ENCODE measurements at regions not wholly inside any gene's neighbourhood (a gene's known extent, or its start where the extent isn't known, plus 50 kb on each side); places are given as distances from the start of the nearest gene placed in this dataset.

GRCh38 chr13:90154311-90154960, 1193.1 kb upstream of the MIR17HG start:
- Histone ChIP-seq H3K27ac (no peak overlapping the region), H3K4me3 (no peak overlapping the region), H3K4me1 (no peaks in the 10 kb centered on the region), H3K9me3 (no peaks in the 10 kb centered on the region), H3K36me3 (no peaks in the 10 kb centered on the region), H3K27me3 (no peaks in the 10 kb centered on the region)
- no peak for TF ChIP-seq CTCF (IDR thresholded peaks at IDR 0.05)
- intact Hi-C loops (cut with DNase I) = no loop called here
- no peak for DNase-seq (ENCODE audit: low spot score in 2 of 2)

GRCh38 chr13:90156390-90156789, 1191.1 kb upstream of the MIR17HG start:
- H3K4me1 ChIP-seq = no peaks in the 10 kb centered on the region
- no peak for DNase-seq (ENCODE audit: low spot score in 2 of 2)
- H3K27ac ChIP-seq = no peak overlapping the region
- no peaks in the 10 kb centered on the region for H3K9me3 ChIP-seq
- no peaks in the 10 kb centered on the region for H3K36me3 ChIP-seq
- H3K4me3 ChIP-seq = no peak overlapping the region
- no peak for TF ChIP-seq CTCF (IDR thresholded peaks at IDR 0.05)
- H3K27me3 ChIP-seq = no peaks in the 10 kb centered on the region
- intact Hi-C loops (cut with DNase I) = no loop called here

- H3K27ac ChIP-seq = no peak overlapping the region
- no peak for DNase-seq (ENCODE audit: low spot score in 2 of 2)
- H3K27me3 ChIP-seq = no peaks in the 10 kb centered on the region
- H3K4me3 ChIP-seq = no peak overlapping the region
- no peaks in the 10 kb centered on the region for H3K36me3 ChIP-seq
- intact Hi-C loops (cut with DNase I) = no loop called here
- no peaks in the 10 kb centered on the region for H3K9me3 ChIP-seq
- no peaks in the 10 kb centered on the region for H3K4me1 ChIP-seq
- TF ChIP-seq CTCF (IDR thresholded peaks at IDR 0.05) = no peak
Measured at GRCh38 chr13:90168953-90169352, 1178.5 kb upstream of the MIR17HG start.

- H3K36me3 ChIP-seq = no peaks in the 10 kb centered on the region
- TF ChIP-seq CTCF (IDR thresholded peaks at IDR 0.05) = no peak
- no peaks in the 10 kb centered on the region for H3K27me3 ChIP-seq
- H3K9me3 ChIP-seq = no peaks in the 10 kb centered on the region
- intact Hi-C loops (cut with DNase I) = no loop called here
- H3K4me1 ChIP-seq = no peaks in the 10 kb centered on the region
- H3K27ac ChIP-seq = no peak overlapping the region
- no peak for DNase-seq (ENCODE audit: low spot score in 2 of 2)
- no peak overlapping the region for H3K4me3 ChIP-seq
Measured at GRCh38 chr13:90170208-90170607, 1177.3 kb upstream of the MIR17HG start.

- Histone ChIP-seq H3K9me3 (no peaks in the 10 kb centered on the region), H3K27me3 (no peaks in the 10 kb centered on the region), H3K27ac (no peak overlapping the region), H3K4me1 (no peaks in the 10 kb centered on the region), H3K4me3 (no peak overlapping the region), H3K36me3 (no peaks in the 10 kb centered on the region)
- intact Hi-C loops (cut with DNase I) = no loop called here
- no peak for DNase-seq (ENCODE audit: low spot score in 2 of 2)
- TF ChIP-seq CTCF (IDR thresholded peaks at IDR 0.05) = no peak
Measured at GRCh38 chr13:90171649-90172048, 1175.8 kb upstream of the MIR17HG start.

GRCh38 chr13:90177512-90177911, 1170.0 kb upstream of the MIR17HG start:
- TF ChIP-seq CTCF (IDR thresholded peaks at IDR 0.05) = no peak
- Histone ChIP-seq H3K27ac (no peak overlapping the region), H3K27me3 (no peaks in the 10 kb centered on the region), H3K9me3 (no peaks in the 10 kb centered on the region), H3K4me3 (no peak overlapping the region), H3K4me1 (no peaks in the 10 kb centered on the region), H3K36me3 (no peaks in the 10 kb centered on the region)
- intact Hi-C loops (cut with DNase I) = no loop called here
- DNase-seq (ENCODE audit: low spot score in 2 of 2) = no peak
